ENCODE measurements at regions not wholly inside any gene's neighbourhood (a gene's known extent, or its start where the extent isn't known, plus 50 kb on each side); places are given as distances from the start of the nearest gene placed in this dataset.

- intact Hi-C loops (cut with DNase I, micrococcal nuclease) = no loop called here
- DNase-seq (peak in 1 of 2 donors; percentile 18), ATAC-seq (no peak)
Observed at GRCh38 chr11:10641912-10642697, 51.5 kb downstream of the IRAG1 start.

GRCh38 chr11:10641177-10641911 lies 52.2 kb downstream of the IRAG1 start:
- ATAC-seq (no peak), DNase-seq (peak in 1 of 2 donors; percentile 8)
- intact Hi-C loops (cut with DNase I, micrococcal nuclease) = no loop called here

GRCh38 chr11:10640308-10640707 lies 53.2 kb downstream of the IRAG1 start:
- no peak for ATAC-seq
- peak in 1 of 2 donors; percentile 15 for DNase-seq
- intact Hi-C loops (cut with DNase I, micrococcal nuclease) = no loop called here

GRCh38 chr11:10639350-10639749 lies 54.2 kb downstream of the IRAG1 start:
- DNase-seq (peak in 1 of 2 donors; percentile 8), ATAC-seq (no peak)
- intact Hi-C loops (cut with DNase I, micrococcal nuclease) = no loop called here

GRCh38 chr11:10638316-10638925 lies 55.1 kb downstream of the IRAG1 start:
- no peak for ATAC-seq
- intact Hi-C loops (cut with DNase I, micrococcal nuclease) = no loop called here
- peak in 1 of 2 donors; percentile 20 for DNase-seq

- intact Hi-C loops (cut with DNase I, micrococcal nuclease) = no loop called here
- DNase-seq (peak in 1 of 2 donors; percentile 3), ATAC-seq (no peak)
Observed at GRCh38 chr11:10637731-10638151, 55.8 kb downstream of the IRAG1 start.

- intact Hi-C loops (cut with DNase I, micrococcal nuclease) = no loop called here
- ATAC-seq (no peak), DNase-seq (no peak)
Observed at GRCh38 chr11:10634407-10634806, 59.1 kb downstream of the IRAG1 start.

- ATAC-seq (no peak), DNase-seq (peak in 1 of 2 donors; percentile 8)
- intact Hi-C loops (cut with DNase I, micrococcal nuclease) = no loop called here
Observed at GRCh38 chr11:10633261-10633660, 60.3 kb downstream of the IRAG1 start.

- intact Hi-C loops (cut with DNase I, micrococcal nuclease) = no loop called here
- no peak for ATAC-seq
- DNase-seq = peak in 1 of 2 donors; percentile 4
Observed at GRCh38 chr11:10632483-10632882, 61.1 kb downstream of the IRAG1 start.

GRCh38 chr11:10631761-10632160 lies 61.8 kb downstream of the IRAG1 start:
- intact Hi-C loops (cut with DNase I, micrococcal nuclease) = no loop called here
- ATAC-seq (no peak), DNase-seq (peak in 1 of 2 donors; percentile 1)

- DNase-seq (no peak), ATAC-seq (no peak)
- intact Hi-C loops (cut with DNase I, micrococcal nuclease) = no loop called here
Observed at GRCh38 chr11:10629411-10630002, 61.0 kb upstream of the LYVE1 start.

- DNase-seq = no peak
- intact Hi-C loops (cut with DNase I, micrococcal nuclease) = no loop called here
- no peak for ATAC-seq
Observed at GRCh38 chr11:10628508-10629236, 60.2 kb upstream of the LYVE1 start.

- ATAC-seq (no peak), DNase-seq (no peak)
- intact Hi-C loops (cut with DNase I, micrococcal nuclease) = no loop called here
Observed at GRCh38 chr11:10627816-10628215, 59.4 kb upstream of the LYVE1 start.

GRCh38 chr11:10627291-10627690 lies 58.8 kb upstream of the LYVE1 start:
- ATAC-seq (no peak), DNase-seq (no peak)
- intact Hi-C loops (cut with DNase I, micrococcal nuclease) = no loop called here

- intact Hi-C loops (cut with DNase I, micrococcal nuclease) = no loop called here
- ATAC-seq (no peak), DNase-seq (no peak)
Observed at GRCh38 chr11:10625982-10626311, 57.5 kb upstream of the LYVE1 start.

- intact Hi-C loops (cut with DNase I, micrococcal nuclease) = no loop called here
- ATAC-seq (no peak), DNase-seq (no peak)
Observed at GRCh38 chr11:10625281-10625981, 57.0 kb upstream of the LYVE1 start.

- intact Hi-C loops (cut with DNase I, micrococcal nuclease) = loop anchor here in 1 of 2 donors (5.0 kb wide), 1 partner anchor 108 kb away; no protein-coding TSS in a partner anchor
- DNase-seq = peak in 1 of 2 donors; percentile 46
Observed at GRCh38 chr11:10623797-10624761, 55.6 kb upstream of the LYVE1 start.

More at GRCh38 chr11:10623797-10624761, 55.6 kb upstream of the LYVE1 start:
- ATAC-seq = peak; percentile 21
